Osteocyte (in vitro differentiated cells): ENCODE measurements at regions not wholly inside any gene's neighbourhood (a gene's known extent, or its start where the extent isn't known, plus 50 kb on each side); places are given as distances from the start of the nearest gene placed in this dataset.

ENCODE experiments used
- DNase-seq: peaks from one replicate; pipeline ENCODE4 v3.0.0; 2021; ENCODE audit warnings: mixed read lengths; ENCODE audit not compliant: unreplicated experiment; ENCODE audit errors: extremely low spot score
- H3K27ac Mint-ChIP-seq: one replicate; pipeline ENCODE4 v1.8.0; 2021; ENCODE audit warnings: mild to moderate bottlenecking, mixed read lengths; ENCODE audit not compliant: unreplicated experiment
- H3K27me3 Mint-ChIP-seq: one replicate; pipeline ENCODE4 v1.8.0; 2021; ENCODE audit warnings: mixed read lengths; ENCODE audit not compliant: unreplicated experiment
- H3K36me3 Mint-ChIP-seq: one replicate; pipeline ENCODE4 v1.8.0; 2021; ENCODE audit warnings: mixed read lengths; ENCODE audit not compliant: unreplicated experiment
- H3K4me1 Mint-ChIP-seq: one replicate; pipeline ENCODE4 v1.8.0; 2021; ENCODE audit warnings: mixed read lengths; ENCODE audit not compliant: unreplicated experiment
- H3K4me3 Mint-ChIP-seq: one replicate; pipeline ENCODE4 v1.8.0; 2021; ENCODE audit warnings: mild to moderate bottlenecking, moderate library complexity, mixed read lengths; ENCODE audit not compliant: unreplicated experiment
- H3K9me3 Mint-ChIP-seq: one replicate; pipeline ENCODE4 v1.8.0; 2021; ENCODE audit warnings: mixed read lengths; ENCODE audit not compliant: unreplicated experiment
- TF ChIP-seq, protein P1 (sequence below): fragments of 200-600 bp; sonication (generic); IDR thresholded peaks from 2 replicates; pipeline ENCODE4 v1.5.0; 2021; ENCODE audit warnings: antibody characterized with exemption, mild to moderate bottlenecking, moderate library complexity

DNA sequence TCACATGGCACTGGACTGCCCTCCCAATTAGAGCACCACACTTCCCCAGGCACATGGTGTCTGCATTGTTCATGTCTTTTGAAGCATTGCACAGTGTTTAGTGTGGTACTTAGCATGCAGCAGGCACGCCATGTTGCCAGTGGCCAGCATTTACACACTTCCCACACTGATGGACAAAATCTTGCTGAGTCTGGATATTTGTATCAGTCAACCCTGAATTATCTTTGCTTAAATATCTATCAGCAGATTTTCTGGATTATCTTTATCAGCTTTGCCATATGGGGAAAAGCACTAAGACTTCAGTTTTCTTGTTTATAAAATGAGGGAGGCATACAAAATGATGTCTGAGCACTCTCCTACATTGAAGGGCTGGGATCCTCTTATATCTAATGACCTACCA lies 416.0 kb upstream of the MMADHC start:
- TF ChIP-seq, protein P1, sequence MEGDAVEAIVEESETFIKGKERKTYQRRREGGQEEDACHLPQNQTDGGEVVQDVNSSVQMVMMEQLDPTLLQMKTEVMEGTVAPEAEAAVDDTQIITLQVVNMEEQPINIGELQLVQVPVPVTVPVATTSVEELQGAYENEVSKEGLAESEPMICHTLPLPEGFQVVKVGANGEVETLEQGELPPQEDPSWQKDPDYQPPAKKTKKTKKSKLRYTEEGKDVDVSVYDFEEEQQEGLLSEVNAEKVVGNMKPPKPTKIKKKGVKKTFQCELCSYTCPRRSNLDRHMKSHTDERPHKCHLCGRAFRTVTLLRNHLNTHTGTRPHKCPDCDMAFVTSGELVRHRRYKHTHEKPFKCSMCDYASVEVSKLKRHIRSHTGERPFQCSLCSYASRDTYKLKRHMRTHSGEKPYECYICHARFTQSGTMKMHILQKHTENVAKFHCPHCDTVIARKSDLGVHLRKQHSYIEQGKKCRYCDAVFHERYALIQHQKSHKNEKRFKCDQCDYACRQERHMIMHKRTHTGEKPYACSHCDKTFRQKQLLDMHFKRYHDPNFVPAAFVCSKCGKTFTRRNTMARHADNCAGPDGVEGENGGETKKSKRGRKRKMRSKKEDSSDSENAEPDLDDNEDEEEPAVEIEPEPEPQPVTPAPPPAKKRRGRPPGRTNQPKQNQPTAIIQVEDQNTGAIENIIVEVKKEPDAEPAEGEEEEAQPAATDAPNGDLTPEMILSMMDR, result no peak
- Mint-ChIP-seq H3K4me1 (no peaks in the 10 kb centered on the region), H3K4me3 (no peak overlapping the region)

DNA sequence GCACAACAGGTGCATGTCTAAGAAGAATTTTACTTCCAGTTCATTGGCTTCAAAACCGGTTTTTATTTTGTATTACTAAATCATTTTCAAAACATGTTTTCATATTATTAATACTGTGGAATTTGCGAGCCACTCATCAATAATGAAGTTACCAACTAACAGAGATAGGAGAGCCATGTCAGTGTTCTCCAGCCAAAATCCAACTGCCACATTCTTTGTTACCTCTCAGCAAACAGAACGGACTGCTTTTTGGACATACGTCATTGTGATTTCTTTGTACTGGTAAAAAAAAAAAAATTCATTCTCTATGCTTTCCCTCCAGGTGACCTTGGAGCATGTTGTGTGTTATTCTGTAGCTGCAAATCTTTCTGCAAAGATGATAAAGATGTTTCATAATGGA lies 414.2 kb upstream of the MMADHC start:
- Mint-ChIP-seq H3K4me1 (no peaks in the 10 kb centered on the region), H3K9me3 (peaks cover 6% of the 10 kb centered on the region), H3K27ac (no peak overlapping the region), H3K4me3 (no peak overlapping the region), H3K27me3 (no peaks in the 10 kb centered on the region), H3K36me3 (no peaks in the 10 kb centered on the region)
- no peak for DNase-seq
- TF ChIP-seq, protein P1, result no peak

More for the DNA sequence above, 416.0 kb upstream of the MMADHC start:
- Mint-ChIP-seq H3K27ac (no peak overlapping the region), H3K9me3 (no peaks in the 10 kb centered on the region), H3K36me3 (no peaks in the 10 kb centered on the region), H3K27me3 (no peaks in the 10 kb centered on the region)
- no peak for DNase-seq

DNA sequence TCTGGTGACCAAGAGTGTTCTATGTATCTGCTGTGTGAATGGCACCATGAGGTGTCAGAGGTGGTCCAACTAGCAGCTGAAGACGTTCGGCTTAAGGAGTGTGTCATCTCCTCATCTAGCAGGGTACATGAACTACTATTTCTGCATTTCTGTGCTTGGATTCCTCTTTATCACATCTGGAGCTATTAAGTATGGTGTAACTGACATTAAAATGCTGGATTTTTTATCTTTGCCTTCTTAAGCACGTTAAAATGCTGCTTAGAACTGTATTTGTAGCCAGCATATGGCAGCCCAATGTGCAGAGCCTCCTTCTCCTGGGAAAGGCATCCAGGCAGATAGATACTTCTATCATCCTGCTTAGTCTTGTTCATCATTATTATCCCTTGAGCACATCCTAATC lies 409.3 kb upstream of the MMADHC start:
- Mint-ChIP-seq H3K27ac (no peak overlapping the region), H3K27me3 (no peaks in the 10 kb centered on the region), H3K4me3 (no peak overlapping the region), H3K4me1 (peaks cover 12% of the 10 kb centered on the region), H3K9me3 (peaks cover 6% of the 10 kb centered on the region), H3K36me3 (no peaks in the 10 kb centered on the region)
- no peak for DNase-seq
- TF ChIP-seq, protein P1, result no peak

DNA sequence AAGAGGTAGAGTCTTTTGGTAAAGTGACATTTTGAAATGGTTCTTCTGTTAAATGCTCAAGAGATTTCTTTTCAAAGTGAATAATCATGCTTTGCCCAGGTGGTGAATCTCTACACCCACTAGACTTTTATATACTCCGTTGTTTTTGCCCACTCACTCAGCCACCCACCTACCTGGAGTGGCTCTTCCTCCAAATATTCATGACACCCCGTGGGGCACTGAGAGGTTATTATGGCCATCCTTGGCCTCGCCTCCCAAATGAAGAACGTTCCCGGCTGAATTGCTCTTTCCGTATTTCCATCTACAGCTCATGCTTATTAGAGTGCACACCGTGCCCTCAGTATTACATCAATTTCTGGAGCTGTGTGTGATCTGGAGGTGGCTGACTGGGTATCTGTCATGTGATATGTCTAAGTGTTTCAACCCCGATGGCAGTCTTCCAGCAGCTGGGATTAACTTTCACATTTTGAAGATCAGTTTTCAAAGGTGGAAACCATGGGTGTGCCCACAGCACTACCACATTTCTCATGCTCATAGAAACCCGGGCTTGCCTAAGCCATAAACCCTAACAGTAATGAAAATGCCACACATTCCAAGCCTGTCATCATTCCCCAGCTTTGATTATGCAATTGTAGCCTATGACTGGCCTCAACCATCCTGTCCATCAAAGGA lies 406.6 kb upstream of the MMADHC start:
- H3K4me3 Mint-ChIP-seq, result no peak overlapping the region
- peaks cover 6% of the 10 kb centered on the region for H3K9me3 Mint-ChIP-seq
- peaks cover 28% of the 10 kb centered on the region for H3K4me1 Mint-ChIP-seq
- no peak overlapping the region for H3K27ac Mint-ChIP-seq
- no peaks in the 10 kb centered on the region for H3K36me3 Mint-ChIP-seq
- TF ChIP-seq, protein P1, result no peak
- no peaks in the 10 kb centered on the region for H3K27me3 Mint-ChIP-seq
- no peak for DNase-seq

DNA sequence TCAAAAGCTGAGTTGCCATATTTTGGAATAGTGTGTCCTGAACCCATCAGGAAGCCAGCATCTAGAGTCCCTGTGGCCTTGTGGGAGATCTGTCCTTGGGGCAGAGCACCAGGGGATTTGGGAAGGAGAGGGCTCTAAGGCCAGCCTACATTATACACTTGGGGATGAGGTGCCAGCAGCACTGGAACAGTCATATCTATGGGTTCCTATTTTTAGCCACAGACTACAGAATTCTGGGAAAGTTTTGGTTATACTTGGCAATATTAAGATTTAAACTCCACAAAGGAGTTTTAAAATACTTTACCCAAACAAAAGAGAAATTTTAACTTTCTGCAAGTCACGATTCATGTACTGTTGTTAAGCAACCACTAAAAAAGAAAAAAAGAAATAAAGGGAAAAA lies 405.7 kb upstream of the MMADHC start:
- Mint-ChIP-seq H3K27me3 (no peaks in the 10 kb centered on the region), H3K4me1 (peaks cover 32% of the 10 kb centered on the region), H3K9me3 (peaks cover 6% of the 10 kb centered on the region), H3K4me3 (no peak overlapping the region), H3K36me3 (no peaks in the 10 kb centered on the region), H3K27ac (no peak overlapping the region)
- TF ChIP-seq, protein P1, result no peak
- DNase-seq, result no peak
